ENCODE measurements at regions not wholly inside any gene's neighbourhood (a gene's known extent, or its start where the extent isn't known, plus 50 kb on each side); places are given as distances from the start of the nearest gene placed in this dataset.

- Histone ChIP-seq H3K36me3 (ENCODE audit: control insufficient read depth, insufficient read depth, low read length) (no peaks in the 10 kb centered on the region), H3K4me3 (ENCODE audit: low read depth, low read length) (no peak overlapping the region), H3K27me3 (ENCODE audit: control insufficient read depth, insufficient read depth, low read length) (no peaks in the 10 kb centered on the region), H3K4me1 (ENCODE audit: control insufficient read depth, insufficient read depth, low read length) (peaks cover 5% of the 10 kb centered on the region; the same call in 1 of the 2 replicates), H3K9ac (ENCODE audit: low read length) (no peak overlapping the region), H3K27ac (ENCODE audit: low read depth, low read length) (no peak overlapping the region), H3K9me3 (ENCODE audit: control insufficient read depth, insufficient read depth, low read depth, low read length) (peaks cover 30% of the 10 kb centered on the region)
These were observed 60.9 kb upstream of the CLMP start for GRCh38 chr11:123255909-123256308.

- peaks cover 6% of the 10 kb centered on the region; the same call in 1 of the 2 replicates for H3K4me1 ChIP-seq (ENCODE audit: control insufficient read depth, insufficient read depth, low read length)
- H3K36me3 ChIP-seq (ENCODE audit: control insufficient read depth, insufficient read depth, low read length) = no peaks in the 10 kb centered on the region
- no peak overlapping the region for H3K9ac ChIP-seq (ENCODE audit: low read length)
- H3K9me3 ChIP-seq (ENCODE audit: control insufficient read depth, insufficient read depth, low read depth, low read length) = peaks cover 20% of the 10 kb centered on the region
- no peaks in the 10 kb centered on the region for H3K27me3 ChIP-seq (ENCODE audit: control insufficient read depth, insufficient read depth, low read length)
- no peak overlapping the region for H3K27ac ChIP-seq (ENCODE audit: low read depth, low read length)
- no peak overlapping the region for H3K4me3 ChIP-seq (ENCODE audit: low read depth, low read length)
These were observed 59.3 kb upstream of the CLMP start for GRCh38 chr11:123254357-123254756.

- Histone ChIP-seq H3K9me3 (ENCODE audit: control insufficient read depth, insufficient read depth, low read depth, low read length) (peaks cover 17% of the 10 kb centered on the region), H3K27me3 (ENCODE audit: control insufficient read depth, insufficient read depth, low read length) (no peaks in the 10 kb centered on the region), H3K4me3 (ENCODE audit: low read depth, low read length) (no peak overlapping the region), H3K9ac (ENCODE audit: low read length) (no peak overlapping the region), H3K27ac (ENCODE audit: low read depth, low read length) (no peak overlapping the region), H3K36me3 (ENCODE audit: control insufficient read depth, insufficient read depth, low read length) (no peaks in the 10 kb centered on the region), H3K4me1 (ENCODE audit: control insufficient read depth, insufficient read depth, low read length) (peaks cover 6% of the 10 kb centered on the region; the same call in 1 of the 2 replicates)
These were observed 58.9 kb upstream of the CLMP start for GRCh38 chr11:123253911-123254310.

- Histone ChIP-seq H3K4me1 (ENCODE audit: control insufficient read depth, insufficient read depth, low read length) (peaks cover 6% of the 10 kb centered on the region; the same call in 1 of the 2 replicates), H3K27ac (ENCODE audit: low read depth, low read length) (no peak overlapping the region), H3K36me3 (ENCODE audit: control insufficient read depth, insufficient read depth, low read length) (no peaks in the 10 kb centered on the region), H3K27me3 (ENCODE audit: control insufficient read depth, insufficient read depth, low read length) (no peaks in the 10 kb centered on the region), H3K9ac (ENCODE audit: low read length) (no peak overlapping the region), H3K4me3 (ENCODE audit: low read depth, low read length) (no peak overlapping the region), H3K9me3 (ENCODE audit: control insufficient read depth, insufficient read depth, low read depth, low read length) (peaks cover 10% of the 10 kb centered on the region)
These were observed 58.2 kb upstream of the CLMP start for GRCh38 chr11:123253223-123253622.

- no peak overlapping the region for H3K9ac ChIP-seq (ENCODE audit: low read length)
- H3K9me3 ChIP-seq (ENCODE audit: control insufficient read depth, insufficient read depth, low read depth, low read length) = 0 out of 2 replicates have a peak, but pooled peaks cover 3% of the 10 kb centered on the region
- H3K27me3 ChIP-seq (ENCODE audit: control insufficient read depth, insufficient read depth, low read length) = no peaks in the 10 kb centered on the region
- peaks cover 6% of the 10 kb centered on the region; the same call in 1 of the 2 replicates for H3K4me1 ChIP-seq (ENCODE audit: control insufficient read depth, insufficient read depth, low read length)
- H3K4me3 ChIP-seq (ENCODE audit: low read depth, low read length) = no peak overlapping the region
- H3K27ac ChIP-seq (ENCODE audit: low read depth, low read length) = no peak overlapping the region
- no peaks in the 10 kb centered on the region for H3K36me3 ChIP-seq (ENCODE audit: control insufficient read depth, insufficient read depth, low read length)
These were observed 56.8 kb upstream of the CLMP start for GRCh38 chr11:123251657-123252344.

GRCh38 chr11:123250892-123251656 is 56.0 kb upstream of the CLMP start:
- Histone ChIP-seq H3K9ac (ENCODE audit: low read length) (no peak overlapping the region), H3K36me3 (ENCODE audit: control insufficient read depth, insufficient read depth, low read length) (no peaks in the 10 kb centered on the region)

GRCh38 chr11:123249354-123249753 is 54.3 kb upstream of the CLMP start:
- Histone ChIP-seq H3K4me1 (ENCODE audit: control insufficient read depth, insufficient read depth, low read length) (peaks cover 3% of the 10 kb centered on the region; the same call in 1 of the 2 replicates), H3K36me3 (ENCODE audit: control insufficient read depth, insufficient read depth, low read length) (no peaks in the 10 kb centered on the region), H3K27ac (ENCODE audit: low read depth, low read length) (no peak overlapping the region), H3K27me3 (ENCODE audit: control insufficient read depth, insufficient read depth, low read length) (no peaks in the 10 kb centered on the region), H3K9ac (ENCODE audit: low read length) (no peak overlapping the region), H3K4me3 (ENCODE audit: low read depth, low read length) (no peak overlapping the region), H3K9me3 (ENCODE audit: control insufficient read depth, insufficient read depth, low read depth, low read length) (0 out of 2 replicates have a peak, but pooled peaks cover 3% of the 10 kb centered on the region)

More at GRCh38 chr11:123250892-123251656, 56.0 kb upstream of the CLMP start:
- no peak overlapping the region for H3K4me3 ChIP-seq (ENCODE audit: low read depth, low read length)
- peaks cover 6% of the 10 kb centered on the region; the same call in 1 of the 2 replicates for H3K4me1 ChIP-seq (ENCODE audit: control insufficient read depth, insufficient read depth, low read length)
- no peaks in the 10 kb centered on the region for H3K27me3 ChIP-seq (ENCODE audit: control insufficient read depth, insufficient read depth, low read length)
- H3K27ac ChIP-seq (ENCODE audit: low read depth, low read length) = no peak overlapping the region
- 0 out of 2 replicates have a peak, but pooled peaks cover 3% of the 10 kb centered on the region for H3K9me3 ChIP-seq (ENCODE audit: control insufficient read depth, insufficient read depth, low read depth, low read length)

GRCh38 chr11:123247813-123248379 is 52.8 kb upstream of the CLMP start:
- H3K27ac ChIP-seq (ENCODE audit: low read depth, low read length) = no peak overlapping the region
- no peaks in the 10 kb centered on the region for H3K36me3 ChIP-seq (ENCODE audit: control insufficient read depth, insufficient read depth, low read length)
- H3K27me3 ChIP-seq (ENCODE audit: control insufficient read depth, insufficient read depth, low read length) = no peaks in the 10 kb centered on the region
- no peak overlapping the region for H3K4me3 ChIP-seq (ENCODE audit: low read depth, low read length)
- H3K9me3 ChIP-seq (ENCODE audit: control insufficient read depth, insufficient read depth, low read depth, low read length) = no peaks in the 10 kb centered on the region
- H3K4me1 ChIP-seq (ENCODE audit: control insufficient read depth, insufficient read depth, low read length) = peaks cover 15% of the 10 kb centered on the region
- no peak overlapping the region for H3K9ac ChIP-seq (ENCODE audit: low read length)

- no peak overlapping the region for H3K27ac ChIP-seq (ENCODE audit: low read depth, low read length)
- no peak overlapping the region for H3K4me3 ChIP-seq (ENCODE audit: low read depth, low read length)
- H3K9ac ChIP-seq (ENCODE audit: low read length) = no peak overlapping the region
- H3K9me3 ChIP-seq (ENCODE audit: control insufficient read depth, insufficient read depth, low read depth, low read length) = no peaks in the 10 kb centered on the region
- no peaks in the 10 kb centered on the region for H3K27me3 ChIP-seq (ENCODE audit: control insufficient read depth, insufficient read depth, low read length)
- peaks cover 15% of the 10 kb centered on the region for H3K4me1 ChIP-seq (ENCODE audit: control insufficient read depth, insufficient read depth, low read length)
- H3K36me3 ChIP-seq (ENCODE audit: control insufficient read depth, insufficient read depth, low read length) = no peaks in the 10 kb centered on the region
These were observed 52.4 kb upstream of the CLMP start for GRCh38 chr11:123247496-123247799.

GRCh38 chr11:123246749-123247495 is 51.9 kb upstream of the CLMP start:
- no peak overlapping the region for H3K4me3 ChIP-seq (ENCODE audit: low read depth, low read length)
- H3K36me3 ChIP-seq (ENCODE audit: control insufficient read depth, insufficient read depth, low read length) = no peaks in the 10 kb centered on the region
- H3K27me3 ChIP-seq (ENCODE audit: control insufficient read depth, insufficient read depth, low read length) = no peaks in the 10 kb centered on the region
- H3K9me3 ChIP-seq (ENCODE audit: control insufficient read depth, insufficient read depth, low read depth, low read length) = no peaks in the 10 kb centered on the region
- no peak overlapping the region for H3K9ac ChIP-seq (ENCODE audit: low read length)
- peaks cover 15% of the 10 kb centered on the region for H3K4me1 ChIP-seq (ENCODE audit: control insufficient read depth, insufficient read depth, low read length)
- H3K27ac ChIP-seq (ENCODE audit: low read depth, low read length) = no peak overlapping the region
